Activated T-cell treated with anti-CD3 and anti-CD28 coated beads for 24 hours (primary cell): ENCODE measurements at regions not wholly inside any gene's neighbourhood (a gene's known extent, or its start where the extent isn't known, plus 50 kb on each side); places are given as distances from the start of the nearest gene placed in this dataset.

Source experiments
- DNase-seq: peaks from one replicate; pipeline ENCODE4 v3.0.0-alpha.2; 2020; ENCODE audit warnings: low read depth

GRCh38 chr14:101231828-101232227 is 328.3 kb upstream of the RTL1 start:
- no peak for DNase-seq

DNA sequence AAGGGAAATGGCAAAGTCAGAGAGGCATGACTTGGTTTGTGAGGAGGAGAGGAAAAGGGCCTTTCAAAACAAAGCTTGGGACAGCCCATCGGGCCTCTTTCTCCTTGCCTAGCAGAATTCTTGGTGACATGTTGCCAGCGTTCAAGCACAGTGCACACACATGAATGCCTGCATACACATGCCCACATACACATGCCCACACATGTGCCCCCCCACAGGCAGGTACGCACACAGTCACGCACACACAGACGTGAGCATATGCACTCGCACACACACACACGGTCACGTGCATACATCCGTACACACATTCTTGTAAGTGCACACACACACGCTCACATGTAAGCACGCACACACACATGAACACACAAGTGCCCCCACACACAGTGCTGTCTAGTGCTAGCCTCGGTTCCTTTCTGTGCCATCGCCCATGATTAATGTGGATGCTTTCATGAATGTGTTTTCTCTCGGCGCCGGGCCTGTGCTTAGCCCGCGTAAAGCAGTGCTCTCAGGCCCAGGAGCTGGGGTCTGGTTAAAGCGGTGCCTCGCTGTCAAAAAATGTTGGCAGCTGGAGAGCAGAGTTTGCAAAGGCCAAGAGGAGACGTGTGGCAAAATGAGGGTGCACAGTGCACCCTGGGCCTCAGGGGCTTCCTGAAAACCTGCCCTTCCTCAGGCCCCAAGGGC is 328.8 kb upstream of the DIO3 start:
- no peak for DNase-seq

GRCh38 chr14:101233021-101233366 is 328.3 kb upstream of the DIO3 start:
- DNase-seq: no peak

DNA sequence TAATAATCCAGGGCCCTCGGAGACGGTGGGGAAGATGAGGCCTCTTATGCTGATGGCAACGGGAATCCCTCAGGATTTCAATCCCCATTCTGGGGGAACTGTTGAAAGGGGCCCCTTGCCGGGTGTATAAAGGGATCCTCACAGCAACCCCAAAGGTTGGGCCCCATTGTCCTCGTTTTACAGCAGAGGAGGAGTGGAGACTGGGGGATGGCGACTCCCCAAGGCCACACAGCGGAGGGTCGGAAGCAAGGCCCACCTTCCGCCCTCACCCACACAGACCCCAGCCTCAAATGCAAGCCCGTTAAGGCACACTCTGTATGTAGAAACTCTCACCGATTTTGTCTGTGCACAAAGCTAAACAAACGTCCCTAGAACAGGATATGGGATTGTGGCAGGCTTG is 327.9 kb upstream of the DIO3 start:
- no peak for DNase-seq

- no peak for DNase-seq
These were observed 327.5 kb upstream of the DIO3 start for GRCh38 chr14:101233808-101234207.

DNA sequence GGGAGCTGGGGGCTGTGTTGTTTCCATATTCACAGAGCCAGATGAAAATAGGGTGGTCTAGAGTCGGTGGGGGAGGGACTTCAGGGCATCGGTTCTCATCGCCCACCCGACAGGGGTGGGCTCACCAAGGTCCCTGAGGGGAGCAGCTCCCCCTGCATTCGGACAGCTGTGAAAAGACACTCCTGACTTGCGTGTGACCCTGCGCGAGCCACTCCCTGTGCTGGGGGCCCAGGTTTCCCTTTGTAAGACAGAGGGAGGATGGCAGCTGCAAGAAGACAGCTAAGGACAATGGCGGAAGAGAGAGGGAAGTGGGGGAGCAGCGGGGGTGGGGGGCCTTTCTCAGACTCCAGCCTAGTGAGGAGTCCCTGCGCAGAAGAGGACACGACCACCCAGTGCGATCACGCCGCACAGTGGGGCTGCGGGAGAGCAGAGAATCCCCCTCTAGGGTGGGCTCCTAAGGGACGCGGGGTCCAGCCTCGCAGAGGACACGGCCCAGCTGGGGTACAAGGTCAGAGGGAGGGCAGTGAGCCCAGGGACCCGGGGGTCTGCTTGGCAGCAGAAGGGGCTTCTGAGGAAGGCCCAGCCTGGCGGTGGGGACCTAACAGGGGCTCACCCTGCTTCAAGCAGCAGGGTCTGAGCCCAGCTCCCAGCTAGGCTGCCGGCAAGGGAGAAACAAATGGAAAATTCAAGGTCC is 326.9 kb upstream of the DIO3 start:
- DNase-seq: no peak

DNA sequence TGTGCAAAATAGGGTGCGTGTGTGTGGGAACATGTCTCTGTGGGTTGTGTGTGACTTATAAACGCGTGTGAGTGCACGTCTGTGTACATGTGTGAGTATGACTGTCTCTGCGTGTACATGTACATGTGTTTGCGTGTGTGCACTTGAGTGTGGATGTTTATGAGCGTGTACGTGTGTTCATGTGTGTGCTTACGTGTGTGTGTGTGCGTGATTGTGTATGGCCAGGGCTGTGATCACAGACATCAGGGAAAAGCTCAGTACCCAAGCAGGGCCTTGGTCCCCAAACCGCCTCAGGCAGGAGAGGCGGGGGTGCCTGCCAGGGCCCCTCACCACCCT is 326.3 kb upstream of the DIO3 start:
- no peak for DNase-seq

GRCh38 chr14:101235335-101236103 is 325.8 kb upstream of the DIO3 start:
- DNase-seq: peak; percentile 1

- DNase-seq: no peak
These were observed 324.6 kb upstream of the DIO3 start for GRCh38 chr14:101236496-101237251.

GRCh38 chr14:101237252-101237616 is 324.1 kb upstream of the DIO3 start:
- no peak for DNase-seq

- no peak for DNase-seq
These were observed 322.2 kb upstream of the DIO3 start for GRCh38 chr14:101239065-101239464.

- DNase-seq: no peak
These were observed 320.1 kb upstream of the DIO3 start for GRCh38 chr14:101241147-101241546.

GRCh38 chr14:101241807-101242278 is 319.5 kb upstream of the DIO3 start:
- DNase-seq: no peak

- no peak for DNase-seq
These were observed 318.6 kb upstream of the DIO3 start for GRCh38 chr14:101242442-101243385.

- DNase-seq: no peak
These were observed 317.5 kb upstream of the DIO3 start for GRCh38 chr14:101243587-101244338.

DNA sequence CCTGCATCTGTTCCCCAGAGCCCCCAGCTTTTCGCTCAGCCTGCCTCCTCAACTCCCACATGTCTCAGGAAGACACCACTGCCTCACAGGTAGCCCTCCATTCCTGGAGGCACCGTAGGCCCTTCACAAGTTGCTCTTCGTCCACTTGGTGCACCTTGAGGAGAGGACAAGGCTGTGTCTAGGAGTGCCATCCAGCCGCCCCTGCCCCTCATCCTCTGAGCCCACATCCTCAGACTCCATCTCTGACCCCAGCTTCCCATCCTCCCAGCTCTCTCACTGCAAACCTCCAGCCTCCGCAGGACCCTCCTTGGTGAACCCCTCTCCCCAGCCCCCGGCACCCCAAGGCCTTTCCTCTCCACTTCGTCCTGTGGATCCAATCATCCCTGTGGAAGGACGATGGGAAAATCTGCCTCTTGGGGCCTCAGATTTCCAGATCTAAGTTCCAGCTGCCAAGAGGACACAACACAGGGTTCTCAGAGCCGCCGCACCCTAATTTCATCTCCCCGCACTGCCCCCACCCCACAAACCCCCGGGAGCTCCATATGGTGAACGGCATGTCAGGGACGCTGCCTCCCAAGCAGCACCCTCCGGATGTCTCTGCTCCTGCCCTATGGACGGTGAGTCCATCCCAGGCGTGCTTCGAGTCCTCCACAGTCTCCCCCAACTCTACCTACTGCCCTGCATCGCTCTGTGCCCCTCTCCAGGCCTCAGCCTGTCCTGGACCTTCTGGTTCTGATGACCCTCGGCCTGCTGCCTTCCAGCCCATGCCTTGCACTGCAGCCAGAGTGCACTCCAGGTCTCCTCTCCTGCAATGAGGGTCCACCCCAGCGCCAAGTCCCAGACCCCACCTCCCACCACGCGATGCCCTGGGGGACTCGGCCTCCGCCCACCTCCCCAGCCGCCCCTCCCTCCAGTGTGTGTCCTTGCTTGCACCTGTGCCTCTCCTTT is 314.1 kb upstream of the DIO3 start:
- no peak for DNase-seq

DNA sequence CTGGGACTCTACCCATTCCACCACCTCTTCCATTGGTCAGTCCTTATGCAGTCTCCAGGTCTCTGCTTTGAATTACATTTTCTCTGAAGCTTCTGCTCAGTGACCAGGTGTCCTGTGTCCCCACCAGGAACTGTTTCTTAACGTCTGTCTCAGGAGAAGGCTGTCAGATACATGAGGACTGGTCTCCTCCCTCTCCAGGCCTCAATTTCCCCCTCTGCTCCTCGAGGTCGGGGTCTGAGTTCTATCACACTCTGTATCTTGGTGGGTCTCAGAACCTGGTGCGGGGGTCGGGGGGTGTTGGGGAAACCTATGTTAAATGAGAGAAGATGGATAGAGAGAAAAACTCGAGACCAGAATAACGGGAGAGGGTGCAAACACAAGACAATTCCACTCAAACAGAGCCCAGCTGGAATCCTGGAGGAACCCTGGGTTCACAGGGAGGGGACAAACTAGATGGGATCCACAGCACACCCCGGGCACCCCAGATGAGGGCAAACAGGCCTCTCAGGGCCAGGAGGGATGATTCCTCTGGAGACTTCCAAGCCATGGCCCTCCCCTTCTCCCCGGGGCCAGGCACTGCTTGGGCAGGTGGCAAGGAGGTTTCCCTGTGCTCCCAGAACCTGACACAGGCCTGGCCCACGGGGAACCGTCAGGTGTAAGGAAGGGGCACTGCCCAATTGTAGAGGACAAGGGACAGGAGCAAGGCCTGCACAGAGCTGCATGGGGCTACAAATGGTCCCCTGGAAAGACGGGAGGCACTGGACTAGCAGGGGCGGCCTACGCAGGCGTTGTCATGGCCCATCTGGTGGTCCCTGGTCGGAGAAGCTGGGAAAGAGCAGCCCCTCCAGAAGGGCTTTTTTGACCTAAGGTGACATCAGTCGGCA is 313.2 kb upstream of the DIO3 start:
- no peak for DNase-seq

DNA sequence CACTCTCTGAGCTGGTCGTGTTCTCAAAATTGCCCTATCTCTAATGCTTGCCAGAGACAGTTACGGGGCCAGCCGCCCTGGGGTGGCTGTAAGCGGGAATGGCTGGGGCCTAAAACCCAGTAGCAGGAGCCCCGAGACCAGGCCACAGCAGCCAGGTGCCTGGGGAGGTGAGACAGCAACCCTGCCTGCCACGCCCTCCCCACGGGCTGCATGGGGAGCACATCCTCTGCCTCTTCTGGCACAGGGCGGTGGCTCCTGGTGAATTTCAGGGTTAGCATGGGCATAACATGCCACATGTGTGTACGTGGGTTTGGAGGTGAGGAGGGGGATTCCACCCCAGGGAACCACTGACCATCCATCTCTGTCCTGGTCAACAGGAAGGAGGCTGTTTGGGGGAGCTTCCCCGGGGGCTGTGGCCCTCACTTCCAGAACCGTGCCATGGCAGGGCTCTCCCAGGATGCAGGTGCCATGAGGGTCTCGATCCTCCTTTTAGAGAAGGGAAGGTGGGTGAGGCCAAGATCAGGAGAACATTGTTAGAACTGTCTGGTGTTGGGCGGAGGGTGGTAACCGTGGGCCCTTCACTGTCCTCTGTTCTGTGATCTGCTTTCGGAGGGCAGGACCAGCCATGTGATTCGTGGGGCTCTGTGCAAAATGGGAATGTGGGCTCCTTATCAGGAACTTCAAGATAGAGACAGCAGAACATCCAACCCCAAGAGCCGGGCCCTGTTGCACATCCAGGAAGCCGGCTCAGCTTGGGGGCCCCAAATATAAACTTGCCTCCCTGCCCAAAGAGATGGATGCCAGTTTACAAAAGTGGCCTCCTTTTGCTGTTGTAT is 312.2 kb upstream of the DIO3 start:
- no peak for DNase-seq
